HUDEP-2 (cell line): ENCODE measurements at regions not wholly inside any gene's neighbourhood (a gene's known extent, or its start where the extent isn't known, plus 50 kb on each side); places are given as distances from the start of the nearest gene placed in this dataset.

Experiments
- DNase-seq, 76 experiments: peaks; one replicate each; lab custom pipeline; 2025; ENCODE audit not compliant: unreplicated experiment in 76 of 76; lab: John Stamatoyannopoulos, UW

GRCh38 chr2:16311521-16312440 lies 353.9 kb downstream of the CYRIA start:
- DNase-seq, result no peak

- no peak for DNase-seq
These were observed 356.8 kb downstream of the CYRIA start for GRCh38 chr2:16308816-16309215.

- no peak for DNase-seq
These were observed 360.6 kb downstream of the CYRIA start for GRCh38 chr2:16304876-16305590.

DNA sequence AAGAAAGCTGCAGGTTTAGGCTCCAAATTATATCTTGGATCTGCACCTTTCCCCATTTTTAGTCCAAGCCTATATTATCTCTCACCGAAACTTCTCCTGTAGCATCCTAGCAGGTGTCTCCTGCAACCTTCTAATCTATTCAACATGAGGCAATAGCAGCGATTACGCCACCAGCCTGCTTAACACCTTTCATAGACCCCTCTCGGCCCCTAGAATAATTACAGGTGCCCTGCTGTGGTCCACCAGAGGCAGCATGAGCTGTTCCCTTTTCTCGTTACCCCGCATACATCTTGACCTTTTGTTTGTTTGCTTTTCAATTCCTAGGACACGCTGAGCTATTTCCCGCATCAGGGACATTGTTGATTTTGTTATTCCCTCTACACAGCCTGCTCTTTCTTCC lies 361.9 kb downstream of the CYRIA start:
- no peak for DNase-seq

DNA sequence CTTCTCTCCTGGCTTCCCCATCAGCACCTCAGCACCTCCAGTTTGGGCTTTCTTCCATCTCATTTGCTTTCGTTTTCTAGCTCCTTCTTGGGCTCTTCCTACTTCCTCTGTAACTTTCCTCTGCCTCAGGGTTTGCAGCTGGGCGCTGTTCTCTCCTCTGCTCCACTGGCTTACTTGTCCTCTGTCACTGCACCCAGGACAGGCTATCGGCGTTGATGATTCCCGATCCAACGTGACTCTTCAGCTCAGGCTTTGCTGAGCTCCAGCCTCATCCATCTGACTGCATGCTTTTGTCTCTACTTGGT lies 362.4 kb downstream of the CYRIA start:
- no peak for DNase-seq

DNA sequence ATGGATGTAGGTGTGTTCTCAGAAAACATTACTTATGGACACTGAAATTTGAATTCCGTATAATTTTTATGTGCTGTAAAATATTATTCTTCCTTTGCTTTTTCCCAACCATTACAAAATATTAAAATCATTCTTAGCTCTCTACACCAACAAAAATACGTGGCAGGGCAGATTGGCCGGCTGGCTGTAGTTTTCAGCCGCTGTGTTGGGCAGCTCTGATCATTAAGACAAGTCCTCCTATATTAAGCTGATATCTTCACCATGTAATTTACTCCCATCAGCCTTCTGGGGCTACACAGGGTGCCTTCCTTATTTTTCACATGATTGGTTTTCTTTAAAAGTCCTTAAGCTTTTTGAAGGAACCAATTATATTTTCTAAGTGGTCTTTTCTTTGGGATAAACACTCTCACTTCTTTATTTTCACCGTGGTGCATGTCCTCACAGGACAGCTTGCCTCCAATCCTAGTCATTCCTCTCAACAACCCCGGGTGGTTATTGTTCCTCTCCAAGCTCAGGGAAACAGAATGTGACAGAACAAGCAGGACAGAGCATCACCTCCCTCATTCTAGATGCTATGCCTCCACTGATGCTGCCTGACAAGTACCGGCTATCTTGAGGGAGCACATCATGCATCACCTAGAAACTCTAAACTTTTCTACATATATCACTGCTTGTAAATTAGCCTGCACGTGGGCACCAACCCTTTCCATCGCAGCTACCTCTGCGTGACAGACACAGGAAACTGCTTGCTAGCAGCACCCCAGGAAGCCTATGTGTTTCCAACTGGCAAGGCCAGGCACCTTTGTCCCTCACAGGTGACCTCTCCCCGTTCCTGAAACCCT lies 362.3 kb downstream of the MYCN start:
- no peak for DNase-seq

DNA sequence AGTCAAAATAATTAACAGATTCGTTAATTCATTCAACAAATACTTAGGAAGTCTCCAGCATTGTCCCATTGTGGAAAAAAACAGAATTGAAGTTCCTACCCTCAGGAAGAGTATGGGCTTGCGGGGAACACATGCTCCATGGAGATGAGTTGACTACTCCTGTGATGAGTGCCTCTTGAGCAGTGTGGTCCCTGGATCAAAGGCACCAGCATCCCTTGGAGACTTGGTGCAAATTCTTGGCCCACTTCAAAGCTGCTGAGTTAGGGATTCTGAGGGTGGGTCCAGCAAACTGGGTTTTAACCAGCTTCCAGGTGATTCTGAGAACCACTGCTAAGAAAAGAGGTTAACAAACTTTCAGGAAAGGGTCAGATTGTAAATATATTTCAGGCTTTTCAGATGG lies 361.6 kb downstream of the MYCN start:
- DNase-seq, result no peak

GRCh38 chr2:16298866-16299265 lies 358.5 kb downstream of the MYCN start:
- no peak for DNase-seq

GRCh38 chr2:16296331-16297250 lies 356.2 kb downstream of the MYCN start:
- DNase-seq, result no peak

- no peak for DNase-seq
These were observed 355.6 kb downstream of the MYCN start for GRCh38 chr2:16296038-16296290.

- DNase-seq, result no peak
These were observed 354.4 kb downstream of the MYCN start for GRCh38 chr2:16294791-16295190.

GRCh38 chr2:16293871-16294270 lies 353.5 kb downstream of the MYCN start:
- DNase-seq, result no peak

GRCh38 chr2:16293398-16293797 lies 353.0 kb downstream of the MYCN start:
- no peak for DNase-seq

DNA sequence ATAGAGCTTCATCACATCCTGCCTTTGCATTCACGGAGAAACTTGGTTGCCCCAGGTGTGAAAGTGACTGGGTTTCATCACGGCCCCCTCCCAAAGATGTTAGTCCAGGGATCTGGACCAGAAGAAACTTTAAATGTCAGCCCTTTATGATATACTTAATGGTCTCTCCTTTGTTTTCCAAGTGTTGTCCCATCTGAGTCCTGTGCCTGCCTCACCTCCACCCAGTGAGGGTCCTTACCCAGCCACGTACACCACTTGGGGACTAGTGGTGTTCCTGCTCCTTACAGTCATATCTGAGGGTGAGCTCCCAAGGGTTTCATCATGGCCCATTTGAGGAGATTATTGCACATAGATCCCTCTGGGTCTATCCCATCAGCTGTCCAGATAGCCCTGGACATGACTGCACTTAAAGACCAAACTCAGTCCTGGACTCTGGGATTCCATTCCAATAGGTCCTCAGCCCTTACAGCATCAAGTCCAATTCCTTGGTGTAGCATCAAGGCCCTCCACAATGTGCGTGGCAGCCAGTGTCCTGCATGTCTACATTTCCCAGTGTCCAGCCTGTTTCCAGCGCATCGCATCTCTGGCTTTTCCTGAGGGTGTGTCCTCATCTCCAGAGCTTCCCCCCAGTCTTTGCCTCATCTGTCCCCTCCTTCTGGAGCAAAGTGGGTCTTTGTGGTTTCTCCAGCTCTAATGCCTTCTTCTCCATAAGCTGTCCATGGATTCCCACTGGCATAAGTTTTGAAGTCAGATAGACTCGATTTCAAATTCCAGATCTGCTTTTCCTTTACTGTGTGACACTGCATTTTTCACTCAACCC lies 351.6 kb downstream of the MYCN start:
- no peak for DNase-seq

GRCh38 chr2:16291226-16291625 lies 350.9 kb downstream of the MYCN start:
- no peak for DNase-seq

- no peak for DNase-seq
These were observed 350.1 kb downstream of the MYCN start for GRCh38 chr2:16290311-16291020.

- no peak for DNase-seq
These were observed 348.2 kb downstream of the MYCN start for GRCh38 chr2:16288371-16289112.

DNA sequence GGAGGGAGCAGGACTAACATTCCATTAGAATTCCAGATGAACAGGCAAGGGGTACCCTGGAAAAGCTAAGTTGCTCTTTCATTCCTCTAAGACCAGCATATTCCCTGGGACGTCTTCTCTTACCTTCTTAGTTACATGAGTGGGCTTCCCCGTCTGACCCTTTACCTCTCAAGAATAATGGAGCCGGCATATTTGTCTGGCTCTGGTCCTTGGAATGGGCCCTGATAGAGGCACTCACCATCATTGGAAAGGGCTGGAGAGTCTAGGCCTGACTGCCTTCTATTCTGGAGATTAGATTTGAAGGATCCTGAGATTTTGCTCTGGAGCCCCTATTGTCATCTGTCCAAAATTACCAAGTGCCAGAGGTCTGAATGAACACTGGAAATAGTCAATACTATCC lies 347.5 kb downstream of the MYCN start:
- DNase-seq, result no peak
